ENCODE measurements at regions not wholly inside any gene's neighbourhood (a gene's known extent, or its start where the extent isn't known, plus 50 kb on each side); places are given as distances from the start of the nearest gene placed in this dataset.

DNA sequence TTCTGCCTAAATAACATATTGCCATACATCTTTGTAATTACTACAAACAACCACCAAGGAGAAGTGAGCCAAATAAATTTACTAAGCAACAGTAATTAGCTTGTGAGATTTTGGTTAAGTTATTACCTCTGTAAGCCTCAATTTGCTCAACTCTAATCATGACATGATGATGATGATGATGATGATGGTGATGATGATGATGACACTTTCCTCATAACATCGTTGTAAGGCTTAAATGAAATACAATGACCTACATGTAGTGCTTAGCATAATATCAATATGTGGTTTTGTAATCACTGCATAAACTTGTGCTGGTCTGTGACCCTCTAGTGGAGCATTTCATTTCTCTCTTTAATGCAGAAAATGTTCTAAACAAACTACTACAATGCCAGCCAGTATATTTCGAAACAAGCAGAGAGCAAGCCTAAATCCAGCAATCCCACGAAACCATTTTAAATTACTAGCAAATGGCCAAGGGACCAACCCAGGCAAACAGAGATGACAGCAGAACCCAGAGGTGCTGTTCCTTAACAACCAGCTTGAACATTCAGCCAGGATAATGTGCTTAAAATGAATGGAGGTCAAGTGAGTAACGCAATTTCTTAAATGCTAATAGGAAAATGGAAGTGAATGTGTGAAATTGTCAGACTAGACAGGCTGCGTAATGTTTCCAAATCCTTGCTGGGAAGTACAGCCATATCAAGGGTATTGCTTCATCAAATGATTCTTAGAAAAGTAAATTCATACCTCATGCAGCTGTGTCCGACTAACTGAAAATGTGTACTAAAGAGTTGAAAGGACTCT lies 281.9 kb upstream of the PUM3 start:
- intact Hi-C loops (cut with micrococcal nuclease; ENCODE audit: unreplicated experiment): no loop called here
- Mint-ChIP-seq H3K27ac (ENCODE audit: unreplicated experiment) (no peak overlapping the region), H3K9me3 (ENCODE audit: unreplicated experiment) (no peaks in the 10 kb centered on the region), H3K36me3 (ENCODE audit: insufficient read depth, unreplicated experiment) (no peaks in the 10 kb centered on the region), H3K4me1 (ENCODE audit: low read depth, unreplicated experiment) (no peaks in the 10 kb centered on the region), H3K27me3 (ENCODE audit: insufficient read depth, unreplicated experiment) (peaks cover 3% of the 10 kb centered on the region), H3K4me3 (ENCODE audit: unreplicated experiment) (no peak overlapping the region)
- Histone ChIP-seq H3K36me3 (ENCODE audit: control insufficient read depth, insufficient read depth, low read length) (no peaks in the 10 kb centered on the region), H3K9me3 (no peaks in the 10 kb centered on the region), H3K27me3 (replicated peaks; ENCODE audit: control insufficient read depth, insufficient read depth, low read length) (no peaks in the 10 kb centered on the region), H3K4me3 (ENCODE audit: low read depth, low read length) (no peak overlapping the region), H3K4me1 (no peaks in the 10 kb centered on the region)
- DNase-seq: no peak
- no TSS peak for BruUV-seq (replicated peaks)
- ChIA-PET CTCF (no interaction called here), POLR2A (no interaction called here)
- TF ChIP-seq, protein P1, sequence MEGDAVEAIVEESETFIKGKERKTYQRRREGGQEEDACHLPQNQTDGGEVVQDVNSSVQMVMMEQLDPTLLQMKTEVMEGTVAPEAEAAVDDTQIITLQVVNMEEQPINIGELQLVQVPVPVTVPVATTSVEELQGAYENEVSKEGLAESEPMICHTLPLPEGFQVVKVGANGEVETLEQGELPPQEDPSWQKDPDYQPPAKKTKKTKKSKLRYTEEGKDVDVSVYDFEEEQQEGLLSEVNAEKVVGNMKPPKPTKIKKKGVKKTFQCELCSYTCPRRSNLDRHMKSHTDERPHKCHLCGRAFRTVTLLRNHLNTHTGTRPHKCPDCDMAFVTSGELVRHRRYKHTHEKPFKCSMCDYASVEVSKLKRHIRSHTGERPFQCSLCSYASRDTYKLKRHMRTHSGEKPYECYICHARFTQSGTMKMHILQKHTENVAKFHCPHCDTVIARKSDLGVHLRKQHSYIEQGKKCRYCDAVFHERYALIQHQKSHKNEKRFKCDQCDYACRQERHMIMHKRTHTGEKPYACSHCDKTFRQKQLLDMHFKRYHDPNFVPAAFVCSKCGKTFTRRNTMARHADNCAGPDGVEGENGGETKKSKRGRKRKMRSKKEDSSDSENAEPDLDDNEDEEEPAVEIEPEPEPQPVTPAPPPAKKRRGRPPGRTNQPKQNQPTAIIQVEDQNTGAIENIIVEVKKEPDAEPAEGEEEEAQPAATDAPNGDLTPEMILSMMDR (IDR thresholded peaks at IDR 0.05; ENCODE audit: insufficient read depth in 1 of 2, low read depth in 1 of 2, low read length in 1 of 2, severe bottlenecking in 1 of 2, unreplicated experiment in 1 of 2): no peak

DNA sequence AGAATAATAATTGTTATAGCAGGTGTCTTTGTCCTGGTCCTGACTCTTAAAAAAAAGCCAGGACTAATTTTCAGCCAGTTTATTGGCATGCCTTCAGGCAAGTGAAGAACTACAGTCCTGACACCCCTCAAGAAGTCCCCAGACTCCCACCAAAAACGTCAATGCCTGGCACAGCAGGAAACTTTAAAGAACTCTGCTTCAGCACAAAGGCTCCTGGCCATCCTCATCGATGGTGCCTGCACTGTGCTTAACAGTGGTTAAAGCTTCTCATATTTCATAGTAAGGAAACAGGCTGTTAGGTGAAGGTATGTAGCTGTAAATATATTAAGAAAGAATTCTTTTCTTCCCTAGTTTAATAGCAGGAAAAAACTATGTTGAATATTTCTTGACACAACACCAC lies 280.1 kb upstream of the PUM3 start:
- TF ChIP-seq, protein P1 (IDR thresholded peaks at IDR 0.05; ENCODE audit: insufficient read depth in 1 of 2, low read depth in 1 of 2, low read length in 1 of 2, severe bottlenecking in 1 of 2, unreplicated experiment in 1 of 2): no peak
- Histone ChIP-seq H3K9me3 (no peaks in the 10 kb centered on the region), H3K4me3 (ENCODE audit: low read depth, low read length) (no peak overlapping the region), H3K27me3 (replicated peaks; ENCODE audit: control insufficient read depth, insufficient read depth, low read length) (no peaks in the 10 kb centered on the region), H3K36me3 (ENCODE audit: control insufficient read depth, insufficient read depth, low read length) (no peaks in the 10 kb centered on the region), H3K4me1 (no peaks in the 10 kb centered on the region)
- POLR2A ChIA-PET: no interaction called here
- CTCF ChIA-PET: interaction anchor here (0.6 kb wide), 1 partner anchor 64 kb away, joined by 4 read pairs; no protein-coding TSS in a partner anchor
- Mint-ChIP-seq H3K27me3 (ENCODE audit: insufficient read depth, unreplicated experiment) (peaks cover 3% of the 10 kb centered on the region), H3K4me1 (ENCODE audit: low read depth, unreplicated experiment) (no peaks in the 10 kb centered on the region), H3K36me3 (ENCODE audit: insufficient read depth, unreplicated experiment) (no peaks in the 10 kb centered on the region), H3K27ac (ENCODE audit: unreplicated experiment) (no peak overlapping the region), H3K9me3 (ENCODE audit: unreplicated experiment) (no peaks in the 10 kb centered on the region), H3K4me3 (ENCODE audit: unreplicated experiment) (no peak overlapping the region)
- BruUV-seq (replicated peaks): no TSS peak
- intact Hi-C loops (cut with micrococcal nuclease; ENCODE audit: unreplicated experiment): no loop called here
- no peak for DNase-seq

DNA sequence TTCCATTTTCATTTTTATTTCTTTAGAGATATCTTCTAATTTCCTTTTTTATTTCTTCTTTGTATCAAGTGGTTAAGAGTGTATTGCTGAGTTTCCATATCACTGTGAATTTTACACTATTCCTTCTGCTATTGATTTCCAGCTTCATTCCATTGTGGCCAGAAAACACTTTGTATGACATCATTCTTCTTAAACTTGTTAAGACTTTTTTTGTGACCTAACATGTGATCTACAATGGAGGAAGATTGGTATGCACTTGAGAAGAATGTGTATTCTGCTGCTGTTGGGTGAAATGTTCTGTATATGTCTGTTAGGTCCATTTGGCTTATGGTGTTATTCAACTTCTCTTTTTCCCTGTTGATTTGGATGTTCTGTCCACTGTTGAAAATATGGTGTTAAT lies 274.2 kb upstream of the PUM3 start:
- Mint-ChIP-seq H3K27me3 (ENCODE audit: insufficient read depth, unreplicated experiment) (peaks cover 5% of the 10 kb centered on the region), H3K27ac (ENCODE audit: unreplicated experiment) (no peak overlapping the region), H3K36me3 (ENCODE audit: insufficient read depth, unreplicated experiment) (no peaks in the 10 kb centered on the region), H3K4me3 (ENCODE audit: unreplicated experiment) (no peak overlapping the region), H3K4me1 (ENCODE audit: low read depth, unreplicated experiment) (no peaks in the 10 kb centered on the region), H3K9me3 (ENCODE audit: unreplicated experiment) (no peaks in the 10 kb centered on the region)
- BruUV-seq (replicated peaks): no TSS peak
- TF ChIP-seq, protein P1 (IDR thresholded peaks at IDR 0.05; ENCODE audit: insufficient read depth in 1 of 2, low read depth in 1 of 2, low read length in 1 of 2, severe bottlenecking in 1 of 2, unreplicated experiment in 1 of 2): no peak
- intact Hi-C loops (cut with micrococcal nuclease; ENCODE audit: unreplicated experiment): no loop called here
- Histone ChIP-seq H3K4me1 (no peaks in the 10 kb centered on the region), H3K27me3 (replicated peaks; ENCODE audit: control insufficient read depth, insufficient read depth, low read length) (no peaks in the 10 kb centered on the region), H3K36me3 (ENCODE audit: control insufficient read depth, insufficient read depth, low read length) (no peaks in the 10 kb centered on the region), H3K4me3 (ENCODE audit: low read depth, low read length) (no peak overlapping the region), H3K9me3 (no peaks in the 10 kb centered on the region)
- POLR2A ChIA-PET: no interaction called here
- no peak for DNase-seq
- CTCF ChIA-PET: no interaction called here
